ENCODE measurements at regions not wholly inside any gene's neighbourhood (a gene's known extent, or its start where the extent isn't known, plus 50 kb on each side); places are given as distances from the start of the nearest gene placed in this dataset.

DNA sequence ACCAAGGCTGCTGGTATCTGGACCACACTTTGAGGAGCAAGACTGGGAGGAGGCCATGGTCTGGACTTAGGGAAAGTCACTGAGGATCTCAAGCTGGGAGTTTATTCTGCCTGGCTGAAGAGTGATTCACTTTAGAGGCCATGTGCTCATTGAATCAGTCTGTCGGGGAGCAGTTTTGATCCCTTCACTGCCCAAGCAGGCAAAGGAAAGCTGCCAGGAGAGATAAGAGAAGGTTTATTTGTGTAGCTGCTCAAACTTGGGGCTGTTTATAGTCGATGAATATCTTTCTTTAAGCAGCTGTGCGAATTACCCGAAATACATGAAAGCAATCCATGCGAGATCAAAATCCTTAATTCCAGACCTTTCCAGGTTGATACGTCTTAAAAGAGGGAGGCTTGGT is 544.4 kb upstream of the EEF2KMT start:
- TF ChIP-seq, protein P1, sequence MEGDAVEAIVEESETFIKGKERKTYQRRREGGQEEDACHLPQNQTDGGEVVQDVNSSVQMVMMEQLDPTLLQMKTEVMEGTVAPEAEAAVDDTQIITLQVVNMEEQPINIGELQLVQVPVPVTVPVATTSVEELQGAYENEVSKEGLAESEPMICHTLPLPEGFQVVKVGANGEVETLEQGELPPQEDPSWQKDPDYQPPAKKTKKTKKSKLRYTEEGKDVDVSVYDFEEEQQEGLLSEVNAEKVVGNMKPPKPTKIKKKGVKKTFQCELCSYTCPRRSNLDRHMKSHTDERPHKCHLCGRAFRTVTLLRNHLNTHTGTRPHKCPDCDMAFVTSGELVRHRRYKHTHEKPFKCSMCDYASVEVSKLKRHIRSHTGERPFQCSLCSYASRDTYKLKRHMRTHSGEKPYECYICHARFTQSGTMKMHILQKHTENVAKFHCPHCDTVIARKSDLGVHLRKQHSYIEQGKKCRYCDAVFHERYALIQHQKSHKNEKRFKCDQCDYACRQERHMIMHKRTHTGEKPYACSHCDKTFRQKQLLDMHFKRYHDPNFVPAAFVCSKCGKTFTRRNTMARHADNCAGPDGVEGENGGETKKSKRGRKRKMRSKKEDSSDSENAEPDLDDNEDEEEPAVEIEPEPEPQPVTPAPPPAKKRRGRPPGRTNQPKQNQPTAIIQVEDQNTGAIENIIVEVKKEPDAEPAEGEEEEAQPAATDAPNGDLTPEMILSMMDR (IDR thresholded peaks at IDR 0.05 in 4 of 5, conservative IDR thresholded peaks at IDR 0.05 in 1 of 5): no peak
- no peak for TF ChIP-seq POLR2A (IDR thresholded peaks at IDR 0.05)
